ENCODE measurements at regions not wholly inside any gene's neighbourhood (a gene's known extent, or its start where the extent isn't known, plus 50 kb on each side); places are given as distances from the start of the nearest gene placed in this dataset.

DNA sequence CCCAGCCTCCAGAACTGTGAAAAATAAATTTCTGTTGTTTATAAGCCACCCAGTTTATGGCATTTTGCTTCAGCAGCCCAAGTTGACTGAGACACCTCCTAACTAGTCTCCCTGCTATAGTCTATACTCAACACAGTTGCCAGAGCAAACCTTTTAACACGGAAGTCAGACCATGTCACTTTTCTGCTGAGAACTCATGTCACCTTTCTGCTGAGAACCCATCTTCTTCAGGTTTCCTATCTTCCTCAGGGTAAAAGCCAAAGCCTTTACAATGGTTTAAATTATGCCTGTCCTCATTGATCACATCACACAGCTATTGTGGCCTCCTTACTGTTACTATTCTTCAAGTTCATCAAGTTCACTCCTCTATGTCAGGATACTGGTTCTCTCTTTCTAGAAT lies 74.3 kb upstream of the SOX6 start:
- Histone ChIP-seq H3K27me3 (ENCODE audit: insufficient read depth, low read depth) (no peaks in the 10 kb centered on the region), H4K20me1 (ENCODE audit: insufficient read depth) (no peaks in the 10 kb centered on the region), H3K27ac (no peak overlapping the region), H2AFZ (ENCODE audit: low read depth) (no peak overlapping the region), H3K4me3 (IDR thresholded peaks at IDR 0.05; ENCODE audit: insufficient read depth, low read depth, low read length) (no peak overlapping the region), H3K4me2 (no peak overlapping the region), H3K9ac (no peak overlapping the region), H3K79me2 (ENCODE audit: insufficient read depth, low read depth) (no peaks in the 10 kb centered on the region), H3K4me1 (ENCODE audit: low read depth, poor library complexity, severe bottlenecking) (no peaks in the 10 kb centered on the region), H3K36me3 (ENCODE audit: insufficient read depth) (no peaks in the 10 kb centered on the region)
- TF ChIP-seq, protein P1, sequence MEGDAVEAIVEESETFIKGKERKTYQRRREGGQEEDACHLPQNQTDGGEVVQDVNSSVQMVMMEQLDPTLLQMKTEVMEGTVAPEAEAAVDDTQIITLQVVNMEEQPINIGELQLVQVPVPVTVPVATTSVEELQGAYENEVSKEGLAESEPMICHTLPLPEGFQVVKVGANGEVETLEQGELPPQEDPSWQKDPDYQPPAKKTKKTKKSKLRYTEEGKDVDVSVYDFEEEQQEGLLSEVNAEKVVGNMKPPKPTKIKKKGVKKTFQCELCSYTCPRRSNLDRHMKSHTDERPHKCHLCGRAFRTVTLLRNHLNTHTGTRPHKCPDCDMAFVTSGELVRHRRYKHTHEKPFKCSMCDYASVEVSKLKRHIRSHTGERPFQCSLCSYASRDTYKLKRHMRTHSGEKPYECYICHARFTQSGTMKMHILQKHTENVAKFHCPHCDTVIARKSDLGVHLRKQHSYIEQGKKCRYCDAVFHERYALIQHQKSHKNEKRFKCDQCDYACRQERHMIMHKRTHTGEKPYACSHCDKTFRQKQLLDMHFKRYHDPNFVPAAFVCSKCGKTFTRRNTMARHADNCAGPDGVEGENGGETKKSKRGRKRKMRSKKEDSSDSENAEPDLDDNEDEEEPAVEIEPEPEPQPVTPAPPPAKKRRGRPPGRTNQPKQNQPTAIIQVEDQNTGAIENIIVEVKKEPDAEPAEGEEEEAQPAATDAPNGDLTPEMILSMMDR (conservative IDR thresholded peaks at IDR 0.05; ENCODE audit: low read depth, low read length), result no peak

DNA sequence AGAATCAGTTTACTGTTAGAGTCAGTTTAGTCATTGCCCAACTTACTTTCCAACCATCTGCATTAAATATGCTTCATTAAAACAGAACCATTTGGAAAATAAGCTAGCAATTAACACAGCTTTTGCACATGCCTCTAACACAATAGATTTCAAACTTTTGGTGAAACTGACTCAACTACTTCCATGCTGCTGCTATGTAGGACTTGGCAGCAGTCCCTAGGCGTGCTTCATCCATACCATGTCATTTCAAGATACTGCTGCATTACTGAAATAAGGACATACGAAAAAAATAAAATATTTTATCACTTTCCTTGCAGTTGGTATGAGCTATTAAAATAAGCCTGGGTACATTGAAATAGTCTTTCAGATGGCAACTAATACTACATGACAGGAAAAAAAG lies 65.5 kb upstream of the SOX6 start:
- H3K27me3 ChIP-seq (ENCODE audit: insufficient read depth, low read depth), result no peaks in the 10 kb centered on the region
- no peaks in the 10 kb centered on the region for H3K4me1 ChIP-seq (ENCODE audit: low read depth, poor library complexity, severe bottlenecking)
- TF ChIP-seq, protein P1 (conservative IDR thresholded peaks at IDR 0.05; ENCODE audit: low read depth, low read length), result no peak
- H3K36me3 ChIP-seq (ENCODE audit: insufficient read depth), result no peaks in the 10 kb centered on the region
- no peak overlapping the region for H3K4me3 ChIP-seq (IDR thresholded peaks at IDR 0.05; ENCODE audit: insufficient read depth, low read depth, low read length)
- H2AFZ ChIP-seq (ENCODE audit: low read depth), result no peak overlapping the region
- H3K9ac ChIP-seq, result no peak overlapping the region
- H4K20me1 ChIP-seq (ENCODE audit: insufficient read depth), result no peaks in the 10 kb centered on the region
- no peak overlapping the region for H3K4me2 ChIP-seq
- H3K27ac ChIP-seq, result no peak overlapping the region
- H3K79me2 ChIP-seq (ENCODE audit: insufficient read depth, low read depth), result no peaks in the 10 kb centered on the region

DNA sequence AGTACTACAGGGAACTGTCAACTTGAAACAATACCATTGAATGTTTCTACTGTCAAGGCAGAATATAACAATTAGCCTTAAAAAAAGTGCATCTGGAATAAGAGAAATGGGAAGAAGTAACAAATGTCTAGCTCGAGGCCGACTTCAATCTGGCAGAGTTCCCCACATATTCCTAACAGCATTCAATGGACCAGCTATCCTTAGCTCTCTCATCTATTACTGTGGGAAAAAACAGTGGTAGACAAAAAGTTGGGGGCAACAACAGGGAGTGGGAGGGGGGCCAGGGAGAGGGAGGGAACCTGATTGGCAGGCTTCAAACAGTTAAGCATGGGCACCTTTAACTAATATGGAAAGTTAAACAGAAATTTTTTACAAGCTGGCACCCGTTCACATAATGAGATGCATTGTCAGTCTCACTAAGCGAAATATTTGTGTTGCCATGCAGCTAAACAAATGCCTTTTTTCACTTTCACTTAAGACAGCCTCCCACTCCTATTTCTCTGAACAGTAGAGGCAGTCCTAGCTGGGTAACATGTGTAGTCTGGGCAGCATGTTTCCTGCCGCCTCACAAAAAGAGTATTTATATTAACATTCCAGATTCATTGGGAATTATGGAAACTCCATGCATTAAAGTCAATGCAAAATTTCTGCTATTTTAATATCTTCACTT lies 62.2 kb upstream of the SOX6 start:
- TF ChIP-seq, protein P1 (conservative IDR thresholded peaks at IDR 0.05; ENCODE audit: low read depth, low read length), result no peak
- Histone ChIP-seq H3K27ac (no peak overlapping the region), H4K20me1 (ENCODE audit: insufficient read depth) (no peaks in the 10 kb centered on the region), H3K4me3 (IDR thresholded peaks at IDR 0.05; ENCODE audit: insufficient read depth, low read depth, low read length) (no peak overlapping the region), H3K4me2 (no peak overlapping the region), H2AFZ (ENCODE audit: low read depth) (no peak overlapping the region), H3K36me3 (ENCODE audit: insufficient read depth) (no peaks in the 10 kb centered on the region), H3K4me1 (ENCODE audit: low read depth, poor library complexity, severe bottlenecking) (no peaks in the 10 kb centered on the region), H3K9ac (no peak overlapping the region), H3K79me2 (ENCODE audit: insufficient read depth, low read depth) (no peaks in the 10 kb centered on the region), H3K27me3 (ENCODE audit: insufficient read depth, low read depth) (no peaks in the 10 kb centered on the region)

DNA sequence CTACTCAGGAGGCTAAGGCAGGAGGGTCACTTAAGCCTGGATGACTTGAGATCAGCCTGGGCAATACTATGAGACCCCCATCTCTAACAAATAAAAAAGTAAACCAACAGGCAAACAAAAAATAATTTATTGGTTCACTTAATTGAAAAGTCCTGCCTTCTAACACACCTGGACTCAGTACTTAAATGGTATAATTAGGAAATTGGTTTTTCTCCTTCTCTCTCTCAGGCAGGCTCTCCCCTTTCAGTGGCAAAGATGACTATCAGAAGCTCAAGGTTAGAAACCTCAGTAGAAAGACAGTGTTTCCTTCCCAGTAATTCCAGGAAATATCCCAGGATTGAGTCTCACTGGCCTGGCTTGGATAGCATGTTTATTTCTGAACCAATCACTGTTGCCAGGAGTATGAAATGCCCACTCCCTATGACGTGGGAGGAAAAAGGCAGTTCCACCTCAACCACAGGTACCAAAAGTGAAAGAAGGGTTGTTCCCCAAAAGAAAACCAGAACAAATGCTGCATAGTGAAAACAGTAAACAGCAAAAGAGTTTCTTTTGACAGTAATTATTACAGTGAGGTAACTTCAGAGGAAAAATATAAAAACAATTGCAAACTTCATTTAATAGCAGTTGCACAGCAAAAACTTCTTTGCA lies 56.3 kb upstream of the SOX6 start:
- Histone ChIP-seq H3K27me3 (ENCODE audit: insufficient read depth, low read depth) (no peaks in the 10 kb centered on the region), H3K27ac (no peak overlapping the region)
- TF ChIP-seq, protein P1 (conservative IDR thresholded peaks at IDR 0.05; ENCODE audit: low read depth, low read length), result no peak

More for the DNA sequence above, 56.3 kb upstream of the SOX6 start:
- H3K4me2 ChIP-seq, result no peak overlapping the region
- no peaks in the 10 kb centered on the region for H3K36me3 ChIP-seq (ENCODE audit: insufficient read depth)
- H3K4me1 ChIP-seq (ENCODE audit: low read depth, poor library complexity, severe bottlenecking), result no peaks in the 10 kb centered on the region
- H3K79me2 ChIP-seq (ENCODE audit: insufficient read depth, low read depth), result no peaks in the 10 kb centered on the region
- H4K20me1 ChIP-seq (ENCODE audit: insufficient read depth), result no peaks in the 10 kb centered on the region
- no peak overlapping the region for H2AFZ ChIP-seq (ENCODE audit: low read depth)
- no peak overlapping the region for H3K9ac ChIP-seq
- no peak overlapping the region for H3K4me3 ChIP-seq (IDR thresholded peaks at IDR 0.05; ENCODE audit: insufficient read depth, low read depth, low read length)

All from KMS-11 (cell line).